HG03354 (cell line): ENCODE measurements at regions not wholly inside any gene's neighbourhood (a gene's known extent, or its start where the extent isn't known, plus 50 kb on each side); places are given as distances from the start of the nearest gene placed in this dataset.

Experiments used
- ATAC-seq: cut with Tn5 transposase; IDR thresholded peaks from one replicate; pipeline ENCODE4 v1.9.1; 2021; ENCODE audit warnings: mild to moderate bottlenecking; ENCODE audit not compliant: unreplicated experiment, poor library complexity, severe bottlenecking

- ATAC-seq: no peak
These were observed 191.6 kb upstream of the NUDT4 start for GRCh38 chr12:93186131-93186530.

- ATAC-seq: no peak
These were observed 191.1 kb upstream of the NUDT4 start for GRCh38 chr12:93186621-93187020.

GRCh38 chr12:93191423-93191822 is 186.3 kb upstream of the NUDT4 start:
- ATAC-seq: no peak

- ATAC-seq: no peak
These were observed 185.8 kb upstream of the NUDT4 start for GRCh38 chr12:93191956-93192355.

- no peak for ATAC-seq
These were observed 184.8 kb upstream of the NUDT4 start for GRCh38 chr12:93192878-93193277.

GRCh38 chr12:93195511-93195910 is 182.2 kb upstream of the NUDT4 start:
- no peak for ATAC-seq

- ATAC-seq: no peak
These were observed 180.6 kb upstream of the NUDT4 start for GRCh38 chr12:93197067-93197593.

GRCh38 chr12:93198086-93198485 is 179.6 kb upstream of the NUDT4 start:
- no peak for ATAC-seq

- no peak for ATAC-seq
These were observed 177.9 kb upstream of the NUDT4 start for GRCh38 chr12:93199831-93200236.

- peak; percentile 49 for ATAC-seq
These were observed 177.3 kb upstream of the NUDT4 start for GRCh38 chr12:93200291-93200917.

- ATAC-seq: no peak
These were observed 175.7 kb upstream of the NUDT4 start for GRCh38 chr12:93201990-93202389.

- no peak for ATAC-seq
These were observed 175.0 kb upstream of the NUDT4 start for GRCh38 chr12:93202688-93203087.

- ATAC-seq: no peak
These were observed 174.4 kb upstream of the NUDT4 start for GRCh38 chr12:93203361-93203760.

GRCh38 chr12:93204896-93205295 is 172.8 kb upstream of the NUDT4 start:
- ATAC-seq: no peak

GRCh38 chr12:93205361-93205760 is 172.4 kb upstream of the NUDT4 start:
- no peak for ATAC-seq

- ATAC-seq: no peak
These were observed 169.7 kb upstream of the NUDT4 start for GRCh38 chr12:93208011-93208410.

GRCh38 chr12:93214523-93215289 is 163.0 kb upstream of the NUDT4 start:
- ATAC-seq: no peak

GRCh38 chr12:93215290-93215678 is 162.4 kb upstream of the NUDT4 start:
- ATAC-seq: no peak

- no peak for ATAC-seq
These were observed 157.8 kb upstream of the NUDT4 start for GRCh38 chr12:93219947-93220346.

- ATAC-seq: no peak
These were observed 155.9 kb upstream of the NUDT4 start for GRCh38 chr12:93221841-93222240.
